HEK293T (cell line): ENCODE measurements at regions not wholly inside any gene's neighbourhood (a gene's known extent, or its start where the extent isn't known, plus 50 kb on each side); places are given as distances from the start of the nearest gene placed in this dataset.

Source experiments
- ARNT ChIP-seq: fragments of 450-650 bp; IDR thresholded peaks from 2 replicates; pipeline ENCODE4 v1.6.1; 2017; ENCODE audit warnings: mild to moderate bottlenecking
- BHLHE40 ChIP-seq: fragments of 450-650 bp; IDR thresholded peaks from 2 replicates; pipeline ENCODE4 v1.6.1; 2016; ENCODE audit warnings: mild to moderate bottlenecking, moderate library complexity, borderline replicate concordance
- CTBP1 ChIP-seq: fragments of 450-650 bp; IDR thresholded peaks from 2 replicates; pipeline ENCODE4 v1.6.1; 2016; ENCODE audit warnings: borderline replicate concordance
- ELF4 ChIP-seq: fragments of 450-650 bp; IDR thresholded peaks from 2 replicates; pipeline ENCODE4 v1.6.1; 2017; ENCODE audit warnings: antibody characterized with exemption
- FOXA1 ChIP-seq: fragments of 450-650 bp; IDR thresholded peaks from 2 replicates; pipeline ENCODE4 v1.6.1; 2016; ENCODE audit warnings: mild to moderate bottlenecking
- FOXK2 ChIP-seq: fragments of 450-650 bp; IDR thresholded peaks from 2 replicates; pipeline ENCODE4 v1.6.1; 2016; ENCODE audit warnings: mild to moderate bottlenecking
- FOXM1 ChIP-seq: fragments of 450-650 bp; IDR thresholded peaks from 2 replicates; pipeline ENCODE4 v1.6.1; 2017; ENCODE audit warnings: mild to moderate bottlenecking, borderline replicate concordance
- NFRKB ChIP-seq: fragments of 450-650 bp; IDR thresholded peaks from 2 replicates; pipeline ENCODE4 v1.6.1; 2016; ENCODE audit warnings: mild to moderate bottlenecking, moderate library complexity
- PKNOX1 ChIP-seq: fragments of 450-650 bp; IDR thresholded peaks from 2 replicates; pipeline ENCODE4 v1.6.1; 2016
- SP1 ChIP-seq: fragments of 450-650 bp; IDR thresholded peaks from 2 replicates; pipeline ENCODE4 v1.6.1; 2017
- TARDBP ChIP-seq: fragments of 450-650 bp; IDR thresholded peaks from 2 replicates; pipeline ENCODE4 v1.6.1; 2016

DNA sequence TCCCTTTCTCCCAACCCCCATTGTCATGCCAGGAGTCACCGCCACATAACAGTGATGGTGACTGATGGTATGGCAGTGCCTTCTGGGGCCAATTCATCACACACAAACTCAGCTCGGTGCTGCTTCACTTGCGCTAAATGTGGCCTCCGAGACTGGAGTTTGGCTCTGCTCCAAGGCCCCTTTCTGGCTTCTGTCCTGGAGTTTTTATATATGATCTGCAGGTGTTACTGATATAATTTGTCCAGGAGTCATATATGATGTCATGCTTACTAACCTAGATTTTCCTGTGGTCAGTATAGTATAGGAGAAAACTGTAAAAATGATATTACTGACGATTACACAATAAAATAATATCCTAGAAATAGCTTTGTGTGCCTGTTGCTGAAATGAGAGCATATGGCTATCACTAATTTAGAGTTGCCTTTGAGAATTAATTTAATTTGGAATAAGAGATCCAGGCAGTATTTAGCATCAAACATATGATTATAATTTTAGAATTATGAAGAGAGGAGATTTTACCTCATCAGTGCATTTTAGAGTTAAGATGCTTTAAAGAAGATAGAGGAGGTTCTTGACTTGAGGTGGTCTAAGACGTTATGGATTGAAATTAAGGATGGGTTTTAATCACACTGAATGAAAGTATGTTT is 334.1 kb upstream of the CD180 start:
- no peak for TF ChIP-seq SP1
- no peak for TF ChIP-seq PKNOX1
- no peak for TF ChIP-seq CTBP1
- no peak for TF ChIP-seq FOXK2
- TF ChIP-seq NFRKB, result no peak
- TF ChIP-seq ELF4, result no peak
- no peak for TF ChIP-seq ARNT
- no peak for TF ChIP-seq FOXM1
- no peak for TF ChIP-seq BHLHE40
- TF ChIP-seq FOXA1, result no peak
- TF ChIP-seq TARDBP, result no peak
